Spleen (tissue), 11 donors: ENCODE measurements at regions not wholly inside any gene's neighbourhood (a gene's known extent, or its start where the extent isn't known, plus 50 kb on each side); places are given as distances from the start of the nearest gene placed in this dataset.

Source experiments
- DNase-seq: peaks from one replicate; pipeline ENCODE4 v3.0.0-alpha.2; 2020
- H3K27ac ChIP-seq, 8 donors: fragments of 200-600 bp; sonication (generic) in 7 of 8; 1 replicate in 4 of 8; 2 replicates in 4 of 8; pipeline versions ENCODE4 v1.5.0 to v1.8.0; 2016 to 2021; ENCODE audit warnings: inconsistent platforms in 4 of 8, mild to moderate bottlenecking in 4 of 8, moderate library complexity in 1 of 8
- H3K27me3 ChIP-seq, 7 donors: fragments of 200-600 bp; sonication (generic) in 6 of 7; replicated peaks in 1 of 7; 1 replicate in 4 of 7; 2 replicates in 3 of 7; pipeline versions ENCODE4 v1.5.0 to v1.8.0; 2016 to 2021; ENCODE audit warnings: inconsistent platforms in 3 of 7, mild to moderate bottlenecking in 1 of 7
- H3K36me3 ChIP-seq, 6 donors: fragments of 200-600 bp; sonication (generic) in 5 of 6; 1 replicate in 4 of 6; 2 replicates in 2 of 6; pipeline versions ENCODE4 v1.5.0 to v1.8.0; 2016 to 2021; ENCODE audit warnings: inconsistent platforms in 2 of 6
- H3K4me1 ChIP-seq, 6 donors: fragments of 200-600 bp; sonication (generic) in 5 of 6; 1 replicate in 3 of 6; 2 replicates in 3 of 6; pipeline versions ENCODE4 v1.5.0 to v1.8.0; 2016 to 2021; ENCODE audit warnings: inconsistent platforms in 3 of 6
- H3K4me3 ChIP-seq, 8 donors: fragments of 200-600 bp; sonication (generic) in 7 of 8; 1 replicate in 4 of 8; 2 replicates in 4 of 8; pipeline versions ENCODE4 v1.5.0 to v1.8.0; 2016 to 2021; ENCODE audit warnings: inconsistent platforms in 4 of 8, mild to moderate bottlenecking in 4 of 8, moderate library complexity in 2 of 8
- H3K9me3 ChIP-seq, 8 donors: fragments of 200-600 bp; sonication (generic) in 7 of 8; 1 replicate in 4 of 8; 2 replicates in 4 of 8; pipeline versions ENCODE4 v1.5.0 to v1.8.0; 2016 to 2021; ENCODE audit warnings: inconsistent platforms in 4 of 8
- POLR2A ChIP-seq, 3 donors: fragments of 450-650 bp; IDR thresholded peaks; one replicate each; pipeline ENCODE4 v1.5.1; 2017; ENCODE audit warnings: antibody characterized with exemption in 3 of 3, mild to moderate bottlenecking in 1 of 3
- POLR2AphosphoS5 ChIP-seq, 3 donors: sonication (generic); formaldehyde crosslinking; IDR thresholded peaks; one replicate each; pipeline ENCODE4 v1.5.1; 2017; ENCODE audit warnings: antibody characterized with exemption in 3 of 3
- WGBS, 5 donors: extraction: QIAGEN DNeasy Blood & Tissue Kit in 3 of 5; methylation state at CpG; one replicate each; pipeline versions ENCODE4 v1.1.5 to v1.1.7; 2013 to 2018; 5-methylcytosine and 5-hydroxymethylcytosine counted together
- intact Hi-C: fragments of 100-400 bp; cut with DNase I; formaldehyde crosslinking; loops from one replicate; pipeline ENCODE4 v1.15.0; 2023; ENCODE audit warnings: low total_unique reads
- TF ChIP-seq, protein P1 (sequence below), 11 experiments: fragments of 200-600 bp in 7 of 11; fragments of 450-650 bp in 4 of 11; sonication (generic) in 4 of 11; IDR thresholded peaks in 8 of 11; conservative IDR thresholded peaks in 3 of 11; 1 replicate in 7 of 11; 2 replicates in 4 of 11; pipeline versions ENCODE4 v1.4.0 to v1.8.0; 2016 to 2021; ENCODE audit warnings: antibody characterized with exemption in 11 of 11, inconsistent platforms in 4 of 11, mild to moderate bottlenecking in 1 of 11
- donor health status: healthy with polysubstance abuse.
- donor health status: DM: no; HTN: no; CAD: no; lungs with moderate emphysema.
- donor health status: DM: no; HTN: no; CAD: no.
- donor health status: Bipolar disorder and iron deficiency.
- donor health status: healthy.
- donor health status: DM: no; HTN: no; CAD: no.
- donor health status: DM: yes; HTN: yes; CAD: no.

DNA sequence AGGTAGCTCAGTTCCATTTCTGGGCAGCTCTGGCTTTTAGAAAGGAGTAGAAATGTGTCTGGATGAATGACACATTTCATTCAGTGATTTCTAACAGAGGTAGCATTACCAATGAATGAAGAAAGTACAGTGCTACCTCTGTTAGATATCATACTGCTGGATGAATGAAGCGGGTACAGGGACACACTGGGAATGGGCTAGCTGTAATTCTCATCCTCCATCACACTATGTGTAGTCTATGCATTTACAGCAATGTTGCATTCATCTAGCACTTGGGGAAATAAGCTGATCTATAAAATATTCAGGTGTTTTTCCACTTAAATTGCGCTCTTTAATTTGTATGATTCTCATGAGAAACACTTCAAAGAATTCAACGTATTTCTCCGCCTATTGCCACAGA lies 158.3 kb upstream of the IRX5 start:
- H3K4me1 ChIP-seq: no peaks in the 10 kb centered on the region
- H3K9me3 ChIP-seq: peaks cover 0 to 6% (median 0%) of the 10 kb centered on the region in 8 donors
- WGBS, 5 donors: 87 to 95% (median 94%) methylated on average over 4 of the region's 4 CpGs
- intact Hi-C loops: no loop called here
- H3K4me3 ChIP-seq: no peak overlapping the region
- no peaks in the 10 kb centered on the region for H3K36me3 ChIP-seq
- TF ChIP-seq POLR2A (IDR thresholded peaks at IDR 0.05): no peak
- TF ChIP-seq POLR2AphosphoS5 (IDR thresholded peaks at IDR 0.05): no peak
- no peak overlapping the region for H3K27ac ChIP-seq
- DNase-seq: no peak
- H3K27me3 ChIP-seq: no peaks in the 10 kb centered on the region

DNA sequence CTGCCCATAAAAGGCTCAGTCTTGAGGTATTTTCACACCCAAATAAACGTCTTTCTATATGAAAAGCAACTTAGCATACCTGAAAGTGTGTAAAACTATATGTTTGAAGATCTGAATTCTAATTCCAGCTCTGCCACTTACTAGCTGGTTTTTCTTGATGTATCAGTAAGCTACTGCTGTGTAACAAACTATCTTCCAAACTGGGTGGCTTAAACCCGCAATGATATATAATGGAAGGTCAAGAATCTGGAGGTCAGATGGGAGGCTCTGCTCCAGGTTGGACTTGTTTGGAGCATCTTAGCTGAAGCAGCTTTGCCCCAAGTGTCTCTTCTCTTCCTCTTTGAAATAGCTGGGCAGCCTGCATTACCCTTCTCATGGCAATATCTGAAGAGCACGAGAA lies 164.3 kb upstream of the IRX5 start:
- no peaks in the 10 kb centered on the region for H3K36me3 ChIP-seq
- WGBS, 5 donors: 66 to 76% (median 70%) methylated on average over 3 of the region's 3 CpGs
- no peak overlapping the region for H3K27ac ChIP-seq
- H3K27me3 ChIP-seq: no peaks in the 10 kb centered on the region
- peaks cover 0 to 16% (median 10%) of the 10 kb centered on the region in 8 donors for H3K9me3 ChIP-seq
- TF ChIP-seq POLR2AphosphoS5 (IDR thresholded peaks at IDR 0.05) (no peak), POLR2A (IDR thresholded peaks at IDR 0.05) (no peak)
- TF ChIP-seq, protein P1, sequence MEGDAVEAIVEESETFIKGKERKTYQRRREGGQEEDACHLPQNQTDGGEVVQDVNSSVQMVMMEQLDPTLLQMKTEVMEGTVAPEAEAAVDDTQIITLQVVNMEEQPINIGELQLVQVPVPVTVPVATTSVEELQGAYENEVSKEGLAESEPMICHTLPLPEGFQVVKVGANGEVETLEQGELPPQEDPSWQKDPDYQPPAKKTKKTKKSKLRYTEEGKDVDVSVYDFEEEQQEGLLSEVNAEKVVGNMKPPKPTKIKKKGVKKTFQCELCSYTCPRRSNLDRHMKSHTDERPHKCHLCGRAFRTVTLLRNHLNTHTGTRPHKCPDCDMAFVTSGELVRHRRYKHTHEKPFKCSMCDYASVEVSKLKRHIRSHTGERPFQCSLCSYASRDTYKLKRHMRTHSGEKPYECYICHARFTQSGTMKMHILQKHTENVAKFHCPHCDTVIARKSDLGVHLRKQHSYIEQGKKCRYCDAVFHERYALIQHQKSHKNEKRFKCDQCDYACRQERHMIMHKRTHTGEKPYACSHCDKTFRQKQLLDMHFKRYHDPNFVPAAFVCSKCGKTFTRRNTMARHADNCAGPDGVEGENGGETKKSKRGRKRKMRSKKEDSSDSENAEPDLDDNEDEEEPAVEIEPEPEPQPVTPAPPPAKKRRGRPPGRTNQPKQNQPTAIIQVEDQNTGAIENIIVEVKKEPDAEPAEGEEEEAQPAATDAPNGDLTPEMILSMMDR (IDR thresholded peaks at IDR 0.05 in 8 of 11, conservative IDR thresholded peaks at IDR 0.05 in 3 of 11): no peak
- H3K4me3 ChIP-seq: no peak overlapping the region
- no peak for DNase-seq
- no peaks in the 10 kb centered on the region for H3K4me1 ChIP-seq
- intact Hi-C loops: no loop called here

DNA sequence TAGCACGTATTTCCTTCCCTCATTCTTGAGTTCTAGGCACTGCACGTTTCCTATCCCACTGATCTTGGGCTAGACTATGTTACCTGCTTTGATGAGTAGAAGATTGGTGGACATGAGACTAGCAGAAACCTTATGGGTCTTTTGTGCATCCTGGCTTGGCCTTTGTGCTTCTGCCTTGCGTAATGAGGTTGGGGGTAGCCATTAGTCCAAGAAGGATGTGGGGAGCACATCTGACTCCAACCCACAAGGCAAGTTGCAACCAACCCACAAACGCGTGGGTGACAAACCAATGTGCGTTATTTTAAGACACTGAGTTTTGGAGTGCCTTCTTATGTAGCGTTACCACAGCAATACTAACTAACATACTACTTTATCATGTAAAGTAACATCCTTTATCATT lies 180.4 kb upstream of the IRX5 start:
- Histone ChIP-seq H3K9me3 (no peaks in the 10 kb centered on the region), H3K4me3 (no peak overlapping the region), H3K4me1 (no peaks in the 10 kb centered on the region), H3K27ac (no peak overlapping the region), H3K36me3 (no peaks in the 10 kb centered on the region), H3K27me3 (no peaks in the 10 kb centered on the region)
- intact Hi-C loops: no loop called here
- 67 to 77% (median 72%) methylated on average over 7 of the region's 7 CpGs for WGBS, 5 donors
- TF ChIP-seq POLR2AphosphoS5 (IDR thresholded peaks at IDR 0.05) (no peak), POLR2A (IDR thresholded peaks at IDR 0.05) (no peak)
- TF ChIP-seq, protein P1 (IDR thresholded peaks at IDR 0.05 in 8 of 11, conservative IDR thresholded peaks at IDR 0.05 in 3 of 11): no peak
- no peak for DNase-seq

DNA sequence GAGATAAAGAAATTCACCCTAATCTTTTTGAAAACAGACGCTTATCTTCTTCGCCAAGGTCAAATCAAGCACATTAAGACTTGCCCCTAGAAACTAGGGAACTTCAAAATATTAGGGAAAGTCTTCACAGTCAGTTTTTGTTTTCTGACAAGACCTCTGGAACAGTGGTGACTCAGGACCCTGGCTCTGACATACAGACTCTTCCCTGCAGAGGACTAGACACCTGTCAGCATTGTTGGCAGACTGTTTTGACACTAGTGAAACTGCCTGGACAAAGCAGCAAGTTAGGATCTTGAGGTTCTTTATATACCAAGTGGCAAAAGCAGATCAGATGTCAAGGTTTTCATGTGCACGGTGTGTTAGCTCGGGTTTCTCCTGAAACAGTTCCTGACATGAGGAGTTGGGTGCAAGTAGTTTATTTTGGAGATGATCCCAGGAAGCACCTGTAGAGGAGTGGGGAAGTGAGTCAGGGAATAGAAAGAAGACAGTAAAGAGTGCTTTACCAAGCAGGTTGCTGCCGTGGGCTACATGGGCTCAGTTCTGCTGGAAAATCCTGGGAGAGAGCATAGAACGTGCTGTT lies 182.0 kb upstream of the IRX5 start:
- Histone ChIP-seq H3K27me3 (no peaks in the 10 kb centered on the region), H3K9me3 (no peaks in the 10 kb centered on the region), H3K4me3 (no peak overlapping the region), H3K36me3 (no peaks in the 10 kb centered on the region), H3K27ac (no peak overlapping the region), H3K4me1 (no peaks in the 10 kb centered on the region)
- 70 to 74% (median 73%) methylated on average over 6 of the region's 6 CpGs for WGBS, 5 donors
- intact Hi-C loops: no loop called here
- TF ChIP-seq POLR2A (IDR thresholded peaks at IDR 0.05) (no peak), POLR2AphosphoS5 (IDR thresholded peaks at IDR 0.05) (no peak)
- TF ChIP-seq, protein P1 (IDR thresholded peaks at IDR 0.05 in 8 of 11, conservative IDR thresholded peaks at IDR 0.05 in 3 of 11): no peak
- no peak for DNase-seq

DNA sequence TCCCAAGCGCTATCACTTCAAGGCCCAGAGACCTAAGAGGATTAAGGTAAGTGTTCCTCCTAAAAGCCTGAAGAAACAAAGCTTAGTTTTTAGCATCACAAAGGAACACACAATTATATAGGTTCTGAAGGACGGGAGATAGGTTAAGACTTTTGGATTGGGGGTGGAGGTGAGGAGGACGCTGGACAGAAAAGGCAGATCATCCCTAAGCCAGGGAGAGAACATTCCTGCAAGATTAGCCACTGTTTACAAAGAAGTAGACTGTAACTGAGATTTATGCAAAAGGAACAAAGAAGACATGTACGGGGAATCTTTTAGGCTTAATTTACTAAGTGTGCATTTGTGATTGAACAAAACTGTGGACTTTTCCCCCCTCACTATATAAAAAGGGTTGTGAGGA lies 184.1 kb upstream of the IRX5 start:
- intact Hi-C loops: no loop called here
- Histone ChIP-seq H3K4me1 (no peaks in the 10 kb centered on the region), H3K4me3 (no peak overlapping the region), H3K27ac (no peak overlapping the region), H3K36me3 (no peaks in the 10 kb centered on the region), H3K27me3 (no peaks in the 10 kb centered on the region), H3K9me3 (no peaks in the 10 kb centered on the region)
- DNase-seq: no peak
- TF ChIP-seq, protein P1 (IDR thresholded peaks at IDR 0.05 in 8 of 11, conservative IDR thresholded peaks at IDR 0.05 in 3 of 11): no peak
- TF ChIP-seq POLR2A (IDR thresholded peaks at IDR 0.05) (no peak), POLR2AphosphoS5 (IDR thresholded peaks at IDR 0.05) (no peak)
- 76 to 84% (median 80%) methylated on average over 4 of the region's 4 CpGs for WGBS, 5 donors
